ENCODE measurements at regions not wholly inside any gene's neighbourhood (a gene's known extent, or its start where the extent isn't known, plus 50 kb on each side); places are given as distances from the start of the nearest gene placed in this dataset.

GRCh38 chr13:21875116-21875515 is 204.2 kb downstream of the FGF9 start (continued):
- TF ChIP-seq CBX3 (IDR thresholded peaks at IDR 0.05; ENCODE audit: low read depth) (no peak), RAD21 (IDR thresholded peaks at IDR 0.05; ENCODE audit: low read depth) (no peak), EZH2phosphoT487 (IDR thresholded peaks at IDR 0.05; ENCODE audit: borderline replicate concordance) (no peak), ZNF274 (IDR thresholded peaks at IDR 0.05; ENCODE audit: low read depth, low read length) (no peak)

- Histone ChIP-seq H3K9me3 (ENCODE audit: control insufficient read depth in 1 of 2, insufficient read depth in 1 of 2, low read depth in 1 of 2, low read length in 2 of 2) (no peaks in the 10 kb centered on the region), H3K4me2 (ENCODE audit: low read length) (no peak overlapping the region), H3K27ac (ENCODE audit: low read depth, low read length) (no peak overlapping the region), H3K36me3 (ENCODE audit: control insufficient read depth in 1 of 2, insufficient read depth in 2 of 2, low read length in 2 of 2) (no peaks in the 10 kb centered on the region), H3K9me2 (ENCODE audit: insufficient read depth) (no peaks in the 10 kb centered on the region), H3K4me1 (ENCODE audit: control insufficient read depth in 1 of 2, insufficient read depth in 2 of 2, low read length in 2 of 2) (no peaks in the 10 kb centered on the region), H3K9ac (ENCODE audit: low read length) (no peak overlapping the region), H3K79me2 (ENCODE audit: insufficient read depth, low read length) (no peaks in the 10 kb centered on the region), H2AFZ (ENCODE audit: low read depth, low read length, poor library complexity, severe bottlenecking) (no peak overlapping the region), H4K20me1 (ENCODE audit: insufficient read depth) (no peaks in the 10 kb centered on the region), H3K27me3 (ENCODE audit: insufficient read depth, low read length) (no peaks in the 10 kb centered on the region), H3K4me3 (replicated peaks in 1 of 2; ENCODE audit: low read depth in 1 of 2, low read length in 2 of 2) (no peak overlapping the region)
- intact Hi-C loops (cut with micrococcal nuclease), result no loop called here
- no TSS peak for BruUV-seq (replicated peaks)
- ChIA-PET CTCF (no interaction called here), RAD21 (ENCODE audit: low non-redundant PET in 1 of 2, low total read pairs in 2 of 2, uncharacterized antibody in 2 of 2, unreplicated experiment in 2 of 2) (no interaction called here), POLR2A (no interaction called here)
- ATAC-seq (no peak), DNase-seq (ENCODE audit: low read depth, low spot score) (no peak)
- TF ChIP-seq ZBTB33 (IDR thresholded peaks at IDR 0.05; ENCODE audit: extremely low read depth, insufficient replicate concordance, low read length) (no peak), CBX3 (IDR thresholded peaks at IDR 0.05; ENCODE audit: low read depth) (no peak), RAD21 (IDR thresholded peaks at IDR 0.05; ENCODE audit: low read depth) (no peak), SRF (IDR thresholded peaks at IDR 0.05; ENCODE audit: low read depth) (no peak), EZH2phosphoT487 (IDR thresholded peaks at IDR 0.05; ENCODE audit: borderline replicate concordance) (no peak), CTCF (IDR thresholded peaks at IDR 0.05 in 2 of 3, conservative IDR thresholded peaks at IDR 0.05 in 1 of 3; ENCODE audit: borderline replicate concordance in 1 of 3, insufficient read depth in 1 of 3, low read depth in 2 of 3, low read length in 2 of 3) (no peak), JUND (IDR thresholded peaks at IDR 0.05) (no peak), CEBPB (IDR thresholded peaks at IDR 0.05; ENCODE audit: low read depth) (no peak), POLR2A (IDR thresholded peaks at IDR 0.05; ENCODE audit: borderline replicate concordance, extremely low read depth, insufficient read depth, insufficient read length) (no peak), MAX (IDR thresholded peaks at IDR 0.05) (no peak), SP1 (IDR thresholded peaks at IDR 0.05; ENCODE audit: low read depth) (no peak), POLR2AphosphoS5 (IDR thresholded peaks at IDR 0.05; ENCODE audit: low read depth, low read length) (no peak), ZFX (IDR thresholded peaks at IDR 0.05) (no peak)
Observed at GRCh38 chr13:21879263-21879914, 208.5 kb downstream of the FGF9 start.

Data from HCT116 (cell line).